ENCODE measurements at regions not wholly inside any gene's neighbourhood (a gene's known extent, or its start where the extent isn't known, plus 50 kb on each side); places are given as distances from the start of the nearest gene placed in this dataset.

DNA sequence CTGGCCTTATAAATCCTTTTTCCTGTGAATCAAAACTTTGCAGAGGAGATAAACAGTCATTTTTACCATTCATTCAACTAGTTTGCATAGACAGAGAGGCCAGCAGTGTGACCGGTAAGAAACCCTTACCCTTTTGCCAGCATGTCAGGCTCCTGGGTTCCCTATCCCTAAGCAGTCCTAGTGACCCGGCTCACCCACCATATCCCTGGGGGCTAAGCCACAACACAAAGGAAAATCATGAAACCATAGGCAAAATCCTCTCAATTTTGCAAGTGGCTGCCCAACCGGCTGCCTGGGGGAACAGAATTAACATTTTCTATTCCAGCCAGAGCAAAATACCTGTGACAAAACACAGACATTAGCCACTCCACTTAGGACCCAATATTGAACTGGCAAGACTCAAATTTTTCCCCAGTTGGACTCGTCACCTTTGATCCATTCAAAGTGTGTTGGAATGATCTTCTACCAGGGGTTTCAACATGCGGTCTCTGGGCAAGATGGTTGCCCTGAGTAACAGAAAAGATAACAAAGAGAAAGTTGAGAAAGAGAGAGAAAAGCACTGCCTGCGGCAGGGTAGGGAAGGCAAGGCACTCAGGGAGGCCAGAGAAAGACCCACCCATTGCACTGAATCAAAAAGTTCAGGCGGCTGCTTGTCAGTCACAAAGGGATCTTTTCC lies 174.8 kb upstream of the NAMPT start:
- Mint-ChIP-seq H3K9me3 (peaks cover 0 to 9% (median 3%) of the 10 kb centered on the region in 3 donors), H3K36me3 (no peaks in the 10 kb centered on the region), H3K4me3 (no peak overlapping the region), H3K27me3 (no peaks in the 10 kb centered on the region), H3K27ac (no peak overlapping the region), H3K4me1 (peaks cover 0 to 2% (median 2%) of the 10 kb centered on the region in 3 donors)
- POLR2A ChIA-PET: no interaction called here
- H3K4me3 ChIP-seq (ENCODE audit: control insufficient read depth in 1 of 2, extremely low read depth in 1 of 2, low read length in 1 of 2): no peak overlapping the region
- H3K27me3 ChIP-seq (replicated peaks in 1 of 2; ENCODE audit: control insufficient read depth in 2 of 2, extremely low read depth in 1 of 2, insufficient read depth in 2 of 2, low read length in 1 of 2): no peaks in the 10 kb centered on the region
- H3K4me1 ChIP-seq (ENCODE audit: control insufficient read depth in 1 of 2, extremely low read depth in 1 of 2, insufficient read depth in 2 of 2, low read length in 2 of 2): no peaks in the 10 kb centered on the region
- 100% methylated on average over 4 of the region's 7 CpGs for WGBS (ENCODE audit: insufficient coverage)
- no peaks in the 10 kb centered on the region for H3K9me3 ChIP-seq
- CTCF ChIA-PET: interaction anchor here (2.0 to 5.7 kb wide), 2 partner anchors 282 to 283 kb away, joined by 10 to 42 read pairs; no protein-coding TSS in a partner anchor
- no peaks in the 10 kb centered on the region for H3K36me3 ChIP-seq (ENCODE audit: control insufficient read depth in 2 of 2, extremely low read depth in 1 of 2, insufficient read depth in 1 of 2, low read length in 1 of 2)
- ATAC-seq (replicated peaks in 1 of 4): no peak
- no peak for DNase-seq
- no peak overlapping the region for H3K27ac ChIP-seq (ENCODE audit: low read length)

GRCh38 chr7:106457678-106458077 lies 172.9 kb upstream of the NAMPT start:
- Histone ChIP-seq H3K9me3 (no peaks in the 10 kb centered on the region), H3K4me3 (ENCODE audit: control insufficient read depth in 1 of 2, extremely low read depth in 1 of 2, low read length in 1 of 2) (no peak overlapping the region), H3K36me3 (ENCODE audit: control insufficient read depth in 2 of 2, extremely low read depth in 1 of 2, insufficient read depth in 1 of 2, low read length in 1 of 2) (no peaks in the 10 kb centered on the region), H3K4me1 (ENCODE audit: control insufficient read depth in 1 of 2, extremely low read depth in 1 of 2, insufficient read depth in 2 of 2, low read length in 2 of 2) (no peaks in the 10 kb centered on the region), H3K27ac (ENCODE audit: low read length) (no peak overlapping the region), H3K27me3 (replicated peaks in 1 of 2; ENCODE audit: control insufficient read depth in 2 of 2, extremely low read depth in 1 of 2, insufficient read depth in 2 of 2, low read length in 1 of 2) (no peaks in the 10 kb centered on the region)
- no peak overlapping the region for H3K4me3 Mint-ChIP-seq
- no peaks in the 10 kb centered on the region for H3K27me3 Mint-ChIP-seq
- DNase-seq: no peak
- no CpG with 5 or more reads among the region's 4 CpGs for WGBS (ENCODE audit: insufficient coverage)
- CTCF ChIA-PET: interaction anchor here (0.7 to 2.0 kb wide), 4 partner anchors 115 to 649 kb away, joined by 3 to 10 read pairs (median 4); no protein-coding TSS in a partner anchor
- peaks cover 0 to 9% (median 3%) of the 10 kb centered on the region in 3 donors for H3K9me3 Mint-ChIP-seq
- ATAC-seq (replicated peaks in 1 of 4): no peak
- H3K4me1 Mint-ChIP-seq: peaks cover 0 to 2% (median 2%) of the 10 kb centered on the region in 3 donors
- POLR2A ChIA-PET: no interaction called here
- no peak overlapping the region for H3K27ac Mint-ChIP-seq
- no peaks in the 10 kb centered on the region for H3K36me3 Mint-ChIP-seq

DNA sequence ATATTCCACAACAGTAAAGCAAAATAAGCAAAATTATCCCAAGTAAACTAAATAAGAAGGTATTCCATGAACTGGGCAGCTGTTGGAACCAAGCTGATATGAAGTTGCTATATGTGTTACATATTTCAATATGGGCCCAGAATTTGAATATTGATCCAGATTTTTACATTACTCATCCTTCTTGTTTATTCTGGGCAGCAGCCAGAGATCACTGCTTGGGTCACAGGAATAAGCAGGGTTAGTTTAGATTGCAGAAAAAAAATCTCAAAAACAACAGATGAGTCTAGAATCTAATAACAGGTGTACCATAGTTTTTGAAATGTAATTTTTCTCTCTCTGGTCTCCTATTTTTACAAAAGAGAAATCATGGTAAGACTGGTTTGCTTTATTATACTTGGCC lies 171.5 kb upstream of the NAMPT start:
- H3K9me3 Mint-ChIP-seq: peaks cover 0 to 15% (median 3%) of the 10 kb centered on the region in 3 donors
- ATAC-seq (replicated peaks in 1 of 4) (no peak), DNase-seq (no peak)
- no peak overlapping the region for H3K4me3 Mint-ChIP-seq
- no peaks in the 10 kb centered on the region for H3K4me1 Mint-ChIP-seq
- Histone ChIP-seq H3K27me3 (replicated peaks in 1 of 2; ENCODE audit: control insufficient read depth in 2 of 2, extremely low read depth in 1 of 2, insufficient read depth in 2 of 2, low read length in 1 of 2) (no peaks in the 10 kb centered on the region), H3K4me3 (ENCODE audit: control insufficient read depth in 1 of 2, extremely low read depth in 1 of 2, low read length in 1 of 2) (no peak overlapping the region), H3K4me1 (ENCODE audit: control insufficient read depth in 1 of 2, extremely low read depth in 1 of 2, insufficient read depth in 2 of 2, low read length in 2 of 2) (no peaks in the 10 kb centered on the region), H3K36me3 (ENCODE audit: control insufficient read depth in 2 of 2, extremely low read depth in 1 of 2, insufficient read depth in 1 of 2, low read length in 1 of 2) (no peaks in the 10 kb centered on the region), H3K9me3 (no peaks in the 10 kb centered on the region), H3K27ac (ENCODE audit: low read length) (no peak overlapping the region)
- H3K27me3 Mint-ChIP-seq: peaks cover 0 to 1% of the 10 kb centered on the region in 2 donors
- ChIA-PET CTCF (no interaction called here), POLR2A (interaction anchor here in 1 of 2 donors (0.6 kb wide), 1 partner anchor 214 kb away, joined by 3 read pairs; no protein-coding TSS in a partner anchor)
- no peak overlapping the region for H3K27ac Mint-ChIP-seq
- H3K36me3 Mint-ChIP-seq: no peaks in the 10 kb centered on the region

DNA sequence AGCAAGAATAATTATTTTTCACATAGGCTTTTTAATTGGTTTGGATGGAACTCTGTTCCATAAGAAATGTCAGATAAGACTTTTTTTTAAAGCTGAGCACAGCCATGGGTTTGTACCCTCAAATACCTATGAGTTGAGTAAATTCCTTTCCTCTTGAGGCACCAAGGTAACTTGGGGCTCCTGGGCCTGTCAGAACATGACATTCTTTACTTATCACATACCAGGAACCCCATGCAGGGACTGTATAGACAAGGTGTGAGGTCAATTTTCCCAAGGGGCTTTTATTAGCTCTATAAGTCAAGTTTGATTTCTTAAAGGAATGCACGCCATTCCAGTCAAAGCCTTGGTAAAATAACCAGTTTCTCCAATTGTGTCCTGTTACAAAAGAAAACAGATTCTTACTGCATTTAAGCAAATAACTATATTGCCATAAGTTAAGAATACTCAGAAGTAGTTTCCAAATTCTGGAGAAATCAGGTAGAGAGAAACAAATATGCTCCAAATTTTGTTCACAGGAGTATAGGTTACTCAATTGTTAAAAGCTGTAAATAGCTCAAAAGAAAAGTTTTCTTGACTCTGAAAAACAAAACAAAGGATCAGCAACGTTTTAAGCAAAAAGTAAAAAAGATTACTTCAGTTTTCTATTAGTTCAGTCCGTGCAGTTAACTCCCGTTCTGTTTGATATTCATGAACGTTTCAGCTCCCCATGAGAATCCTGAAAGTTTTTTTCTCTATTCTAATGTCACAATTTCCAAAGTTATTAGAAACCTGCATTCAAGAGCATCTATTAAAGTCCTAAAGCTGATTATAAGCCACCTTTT lies 167.5 kb upstream of the NAMPT start:
- no peaks in the 10 kb centered on the region for H3K4me1 Mint-ChIP-seq
- H3K27me3 ChIP-seq (replicated peaks in 1 of 2; ENCODE audit: control insufficient read depth in 2 of 2, extremely low read depth in 1 of 2, insufficient read depth in 2 of 2, low read length in 1 of 2): peaks cover 0 to 4% of the 10 kb centered on the region in 2 experiments
- H3K4me3 ChIP-seq (ENCODE audit: control insufficient read depth in 1 of 2, extremely low read depth in 1 of 2, low read length in 1 of 2): no peak overlapping the region
- no peak overlapping the region for H3K27ac Mint-ChIP-seq
- H3K9me3 Mint-ChIP-seq: peaks cover 0 to 8% (median 6%) of the 10 kb centered on the region in 3 donors
- no peaks in the 10 kb centered on the region for H3K36me3 Mint-ChIP-seq
- H3K36me3 ChIP-seq (ENCODE audit: control insufficient read depth in 2 of 2, extremely low read depth in 1 of 2, insufficient read depth in 1 of 2, low read length in 1 of 2): no peaks in the 10 kb centered on the region
- H3K4me1 ChIP-seq (ENCODE audit: control insufficient read depth in 1 of 2, extremely low read depth in 1 of 2, insufficient read depth in 2 of 2, low read length in 2 of 2): no peaks in the 10 kb centered on the region
- no peaks in the 10 kb centered on the region for H3K9me3 ChIP-seq
- no peak overlapping the region for H3K27ac ChIP-seq (ENCODE audit: low read length)
- ChIA-PET POLR2A (no interaction called here), CTCF (no interaction called here)
- 64% methylated on average over 2 of the region's 5 CpGs for WGBS (ENCODE audit: insufficient coverage)
- ATAC-seq (replicated peaks in 1 of 4) (no peak), DNase-seq (no peak)
- no peak overlapping the region for H3K4me3 Mint-ChIP-seq
- H3K27me3 Mint-ChIP-seq: peaks cover 9 to 18% of the 10 kb centered on the region in 2 donors

DNA sequence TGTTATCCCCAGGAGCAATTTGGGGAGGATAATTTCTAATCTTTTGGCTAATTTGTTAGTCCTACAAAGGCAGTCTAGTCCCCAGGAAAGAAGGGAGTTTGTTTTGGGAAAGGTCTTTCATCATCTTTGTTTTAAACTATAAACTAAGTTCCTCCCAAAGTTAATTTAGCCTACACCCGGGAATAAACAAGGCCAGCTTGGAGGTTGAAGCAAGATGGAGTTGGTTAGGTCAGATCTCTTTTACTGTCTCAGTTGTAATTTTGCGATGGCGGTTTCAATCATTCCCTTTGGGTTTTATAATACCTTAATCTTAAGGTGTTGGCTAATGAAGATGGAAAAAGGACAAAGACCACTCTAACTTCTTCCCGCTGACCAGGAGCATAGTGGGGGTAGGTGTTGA lies 166.4 kb upstream of the NAMPT start:
- WGBS (ENCODE audit: insufficient coverage): 100% methylated on average over 1 of the region's 4 CpGs
- ChIA-PET CTCF (no interaction called here), POLR2A (no interaction called here)
- H3K4me1 Mint-ChIP-seq: no peaks in the 10 kb centered on the region
- peaks cover 0 to 4% of the 10 kb centered on the region in 2 experiments for H3K27me3 ChIP-seq (replicated peaks in 1 of 2; ENCODE audit: control insufficient read depth in 2 of 2, extremely low read depth in 1 of 2, insufficient read depth in 2 of 2, low read length in 1 of 2)
- H3K36me3 ChIP-seq (ENCODE audit: control insufficient read depth in 2 of 2, extremely low read depth in 1 of 2, insufficient read depth in 1 of 2, low read length in 1 of 2): no peaks in the 10 kb centered on the region
- H3K9me3 ChIP-seq: no peaks in the 10 kb centered on the region
- DNase-seq: no peak
- H3K27ac ChIP-seq (ENCODE audit: low read length): no peak overlapping the region
- no peak for ATAC-seq (replicated peaks in 1 of 4)
- H3K4me1 ChIP-seq (ENCODE audit: control insufficient read depth in 1 of 2, extremely low read depth in 1 of 2, insufficient read depth in 2 of 2, low read length in 2 of 2): no peaks in the 10 kb centered on the region
- no peak overlapping the region for H3K4me3 Mint-ChIP-seq
- no peak overlapping the region for H3K4me3 ChIP-seq (ENCODE audit: control insufficient read depth in 1 of 2, extremely low read depth in 1 of 2, low read length in 1 of 2)
- H3K27me3 Mint-ChIP-seq: peaks cover 9 to 18% of the 10 kb centered on the region in 2 donors
- peaks cover 0 to 8% (median 6%) of the 10 kb centered on the region in 3 donors for H3K9me3 Mint-ChIP-seq
- H3K36me3 Mint-ChIP-seq: no peaks in the 10 kb centered on the region
- H3K27ac Mint-ChIP-seq: no peak overlapping the region

DNA sequence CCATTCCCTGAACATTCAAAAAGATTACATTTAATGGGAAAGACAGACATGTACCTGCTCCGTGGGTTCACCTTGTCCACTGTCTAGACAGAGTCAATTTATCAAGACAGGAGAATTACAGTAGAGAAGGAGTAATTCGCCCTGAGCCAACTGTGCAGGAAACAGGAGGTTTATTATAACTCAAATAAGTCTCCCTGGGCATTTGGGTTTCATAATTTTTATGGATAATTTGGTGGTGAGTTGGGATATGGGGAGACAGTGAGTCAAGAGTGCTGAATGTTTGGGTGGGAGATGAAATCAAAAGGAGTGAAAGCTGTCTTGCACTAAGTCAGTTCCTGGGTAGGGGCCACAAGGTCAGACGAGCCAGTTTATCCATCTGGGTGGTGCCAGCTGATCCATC lies 165.9 kb upstream of the NAMPT start:
- Histone ChIP-seq H3K27ac (ENCODE audit: low read length) (no peak overlapping the region), H3K36me3 (ENCODE audit: control insufficient read depth in 2 of 2, extremely low read depth in 1 of 2, insufficient read depth in 1 of 2, low read length in 1 of 2) (no peaks in the 10 kb centered on the region), H3K4me1 (ENCODE audit: control insufficient read depth in 1 of 2, extremely low read depth in 1 of 2, insufficient read depth in 2 of 2, low read length in 2 of 2) (no peaks in the 10 kb centered on the region), H3K9me3 (no peaks in the 10 kb centered on the region), H3K4me3 (ENCODE audit: control insufficient read depth in 1 of 2, extremely low read depth in 1 of 2, low read length in 1 of 2) (no peak overlapping the region), H3K27me3 (replicated peaks in 1 of 2; ENCODE audit: control insufficient read depth in 2 of 2, extremely low read depth in 1 of 2, insufficient read depth in 2 of 2, low read length in 1 of 2) (peaks cover 0 to 4% of the 10 kb centered on the region in 2 experiments)
- ATAC-seq (replicated peaks in 1 of 4): no peak
- H3K4me3 Mint-ChIP-seq: no peak overlapping the region
- ChIA-PET CTCF (no interaction called here), POLR2A (interaction anchor here in 1 of 2 donors (0.7 kb wide), 1 partner anchor 111 kb away, joined by 3 read pairs; no protein-coding TSS in a partner anchor)
- no peak for DNase-seq
- 55% methylated on average over 3 of the region's 3 CpGs for WGBS (ENCODE audit: insufficient coverage)
- no peak overlapping the region for H3K27ac Mint-ChIP-seq
- no peaks in the 10 kb centered on the region for H3K36me3 Mint-ChIP-seq
- H3K27me3 Mint-ChIP-seq: peaks cover 9 to 18% of the 10 kb centered on the region in 2 donors
- no peaks in the 10 kb centered on the region for H3K4me1 Mint-ChIP-seq
- peaks cover 0 to 8% (median 6%) of the 10 kb centered on the region in 3 donors for H3K9me3 Mint-ChIP-seq

Data from T-cell (primary cell).